ACC112 (cell line): ENCODE measurements at regions not wholly inside any gene's neighbourhood (a gene's known extent, or its start where the extent isn't known, plus 50 kb on each side); places are given as distances from the start of the nearest gene placed in this dataset.
"Not testable (repeated sequence)": the region's sequence is repeated elsewhere in the genome, so short reads cannot be mapped to it uniquely, and the experiment has no call there.

ENCODE experiments used
- H2AFZ ChIP-seq: fragments of 200-600 bp; sonication (generic); one replicate; pipeline ENCODE4 v1.6.0; 2017; ENCODE audit warnings: antibody characterized with exemption, low read length; ENCODE audit not compliant: unreplicated experiment
- H3K27ac ChIP-seq: fragments of 200-600 bp; sonication (generic); 2 replicates; pipeline ENCODE4 v1.5.1; 2014; ENCODE audit warnings: low read depth, mild to moderate bottlenecking, antibody characterized with exemption, low read length, moderate library complexity
- H3K27me3 ChIP-seq: fragments of 200-600 bp; sonication (generic); 2 replicates; pipeline ENCODE4 v1.6.1; 2014; ENCODE audit warnings: mild to moderate bottlenecking, antibody characterized with exemption, low read length, moderate library complexity, mixed read lengths; ENCODE audit not compliant: insufficient read depth
- H3K36me3 ChIP-seq: fragments of 200-600 bp; sonication (generic); 2 replicates; pipeline ENCODE4 v1.6.1; 2016; ENCODE audit warnings: mild to moderate bottlenecking, antibody characterized with exemption, low read length, moderate library complexity, mixed read lengths; ENCODE audit not compliant: insufficient read depth
- H3K4me1 ChIP-seq: fragments of 200-600 bp; sonication (generic); one replicate; pipeline ENCODE4 v1.6.1; 2016; ENCODE audit warnings: low read length, mixed read lengths; ENCODE audit not compliant: insufficient read depth, unreplicated experiment, control insufficient read depth
- H3K4me3 ChIP-seq: fragments of 200-600 bp; sonication (generic); 2 replicates; pipeline ENCODE4 v1.5.1; 2014; ENCODE audit warnings: mild to moderate bottlenecking, low read depth, low read length
- H3K79me2 ChIP-seq: fragments of 200-600 bp; sonication (generic); one replicate; pipeline ENCODE4 v1.6.0; 2016; ENCODE audit warnings: low read length; ENCODE audit not compliant: control insufficient read depth, unreplicated experiment, insufficient read depth

GRCh38 chr15:81779181-81779580, 266.6 kb downstream of the MEX3B start:
- Histone ChIP-seq H3K79me2 (no peaks in the 10 kb centered on the region), H3K4me1 (no peaks in the 10 kb centered on the region), H2AFZ (no peak overlapping the region), H3K36me3 (no peaks in the 10 kb centered on the region), H3K27me3 (no peaks in the 10 kb centered on the region), H3K4me3 (no peak overlapping the region), H3K27ac (no peak overlapping the region)

- Histone ChIP-seq H2AFZ (no peak overlapping the region), H3K4me1 (no peaks in the 10 kb centered on the region), H3K79me2 (no peaks in the 10 kb centered on the region), H3K4me3 (no peak overlapping the region), H3K27me3 (no peaks in the 10 kb centered on the region), H3K36me3 (no peaks in the 10 kb centered on the region), H3K27ac (no peak overlapping the region)
Measured at GRCh38 chr15:81777546-81777945, 268.3 kb downstream of the MEX3B start.

- Histone ChIP-seq H3K27me3 (no peaks in the 10 kb centered on the region), H3K4me3 (no peak overlapping the region), H3K27ac (no peak overlapping the region), H2AFZ (no peak overlapping the region), H3K79me2 (no peaks in the 10 kb centered on the region), H3K4me1 (no peaks in the 10 kb centered on the region), H3K36me3 (no peaks in the 10 kb centered on the region)
Measured at GRCh38 chr15:81776976-81777375, 268.8 kb downstream of the MEX3B start.

GRCh38 chr15:81775779-81776178, 270.0 kb downstream of the MEX3B start:
- not testable (repeated sequence) for H3K79me2 ChIP-seq, H2AFZ ChIP-seq, H3K36me3 ChIP-seq, H3K4me3 ChIP-seq, H3K27ac ChIP-seq, H3K4me1 ChIP-seq, H3K27me3 ChIP-seq

GRCh38 chr15:81774309-81774708, 271.5 kb downstream of the MEX3B start:
- Histone ChIP-seq H3K36me3 (no peaks in the 10 kb centered on the region), H3K79me2 (no peaks in the 10 kb centered on the region), H3K4me3 (no peak overlapping the region), H2AFZ (no peak overlapping the region), H3K4me1 (no peaks in the 10 kb centered on the region), H3K27ac (no peak overlapping the region), H3K27me3 (no peaks in the 10 kb centered on the region)

GRCh38 chr15:81768773-81769172, 277.0 kb downstream of the MEX3B start:
- Histone ChIP-seq H3K79me2 (no peaks in the 10 kb centered on the region), H3K27ac (no peak overlapping the region), H3K4me1 (no peaks in the 10 kb centered on the region), H3K4me3 (no peak overlapping the region), H3K27me3 (no peaks in the 10 kb centered on the region), H2AFZ (no peak overlapping the region), H3K36me3 (no peaks in the 10 kb centered on the region)

GRCh38 chr15:81766829-81767475, 278.9 kb downstream of the MEX3B start:
- Histone ChIP-seq H3K4me1 (no peaks in the 10 kb centered on the region), H3K4me3 (no peak overlapping the region), H3K27ac (no peak overlapping the region), H3K79me2 (no peaks in the 10 kb centered on the region), H2AFZ (no peak overlapping the region), H3K27me3 (no peaks in the 10 kb centered on the region), H3K36me3 (no peaks in the 10 kb centered on the region)

- Histone ChIP-seq H3K4me3 (no peak overlapping the region), H3K4me1 (no peaks in the 10 kb centered on the region), H3K27ac (no peak overlapping the region), H3K79me2 (no peaks in the 10 kb centered on the region), H3K27me3 (no peaks in the 10 kb centered on the region), H3K36me3 (no peaks in the 10 kb centered on the region), H2AFZ (no peak overlapping the region)
Measured at GRCh38 chr15:81765816-81766215, 280.0 kb downstream of the MEX3B start.

GRCh38 chr15:81763304-81763703, 282.5 kb downstream of the MEX3B start:
- H3K4me3 ChIP-seq = no peak overlapping the region
- H3K27me3 ChIP-seq = no peaks in the 10 kb centered on the region
- H3K36me3 ChIP-seq = no peaks in the 10 kb centered on the region
- no peaks in the 10 kb centered on the region for H3K79me2 ChIP-seq
- H2AFZ ChIP-seq = no peak overlapping the region
- H3K27ac ChIP-seq = no peak overlapping the region
- no peaks in the 10 kb centered on the region for H3K4me1 ChIP-seq

- no peak overlapping the region for H3K27ac ChIP-seq
- no peaks in the 10 kb centered on the region for H3K4me1 ChIP-seq
- no peak overlapping the region for H2AFZ ChIP-seq
- no peaks in the 10 kb centered on the region for H3K79me2 ChIP-seq
- no peak overlapping the region for H3K4me3 ChIP-seq
- H3K36me3 ChIP-seq = no peaks in the 10 kb centered on the region
- H3K27me3 ChIP-seq = no peaks in the 10 kb centered on the region
Measured at GRCh38 chr15:81760686-81761085, 285.1 kb downstream of the MEX3B start.

GRCh38 chr15:81758818-81759284, 287.0 kb downstream of the MEX3B start:
- Histone ChIP-seq H3K36me3 (no peaks in the 10 kb centered on the region), H2AFZ (no peak overlapping the region), H3K27me3 (no peaks in the 10 kb centered on the region), H3K79me2 (no peaks in the 10 kb centered on the region), H3K4me1 (no peaks in the 10 kb centered on the region), H3K27ac (no peak overlapping the region), H3K4me3 (no peak overlapping the region)
